ENCODE measurements at regions not wholly inside any gene's neighbourhood (a gene's known extent, or its start where the extent isn't known, plus 50 kb on each side); places are given as distances from the start of the nearest gene placed in this dataset.
"Not testable (repeated sequence)": the region's sequence is repeated elsewhere in the genome, so short reads cannot be mapped to it uniquely, and the experiment has no call there.

- not testable (repeated sequence) for TF ChIP-seq CTCF, POLR2A (IDR thresholded peaks at IDR 0.05)
These were observed 267.9 kb downstream of the INHBA start for GRCh38 chr7:41435020-41435419.

All from right lobe of liver (tissue), 4 donors.